RWPE1 (cell line): ENCODE measurements at regions not wholly inside any gene's neighbourhood (a gene's known extent, or its start where the extent isn't known, plus 50 kb on each side); places are given as distances from the start of the nearest gene placed in this dataset.

ENCODE experiments used
- CTCF ChIA-PET: fragments of 350-600 bp; sonication (Branson Sonifier 250); formaldehyde crosslinking; extraction: SDS; loops from one replicate; lab custom pipeline; 2021; lab: Yijun Ruan, JAX
- POLR2A ChIA-PET: fragments of 400-600 bp; formaldehyde crosslinking; extraction: SDS; loops from one replicate; lab custom pipeline; 2020; ENCODE audit warnings: antibody characterized with exemption; ENCODE audit not compliant: low non-redundant PET; lab: Yijun Ruan, JAX
- DNase-seq: peaks from one replicate; pipeline ENCODE4 v3.0.0; 2012; ENCODE audit warnings: low spot score
- H3K27ac ChIP-seq: fragments of 450-650 bp; 2 replicates; pipeline ENCODE4 v1.5.1; 2017
- TF ChIP-seq, protein P1 (sequence below): fragments of 450-650 bp; conservative IDR thresholded peaks from 2 replicates; pipeline ENCODE4 v1.5.1; 2017; ENCODE audit warnings: low read depth, mild to moderate bottlenecking

DNA sequence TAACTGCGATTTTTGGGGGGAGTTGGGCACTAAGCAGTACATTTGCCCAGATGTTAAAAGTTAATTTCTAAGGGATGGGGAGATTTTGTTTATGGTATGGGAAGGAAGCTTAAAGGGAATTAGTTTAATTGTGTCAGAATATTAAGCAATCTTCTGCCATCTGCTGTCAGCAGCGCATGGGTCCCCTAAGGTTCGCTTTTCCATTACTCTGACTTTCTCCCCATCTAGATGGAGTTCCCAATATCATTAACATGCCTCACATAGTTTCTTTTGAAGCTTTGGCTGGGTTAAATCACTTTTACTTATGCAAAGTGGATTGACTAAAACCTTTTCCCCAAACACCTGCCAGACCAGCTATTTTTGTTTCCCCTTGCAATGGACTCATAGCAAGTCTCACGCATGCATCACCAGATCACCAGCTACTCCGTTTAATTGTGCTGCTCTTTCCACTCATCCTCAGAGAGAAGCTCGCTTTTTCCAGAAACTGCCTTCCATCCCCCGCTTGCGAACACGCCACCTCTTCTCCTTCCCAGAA lies 172.7 kb downstream of the FAT3 start:
- ChIA-PET CTCF (interaction anchor here (0.5 kb wide), 2 partner anchors 17 to 581 kb away, joined by 3 read pairs; no protein-coding TSS in a partner anchor), POLR2A (no interaction called here)
- H3K27ac ChIP-seq: no peak overlapping the region
- TF ChIP-seq, protein P1, sequence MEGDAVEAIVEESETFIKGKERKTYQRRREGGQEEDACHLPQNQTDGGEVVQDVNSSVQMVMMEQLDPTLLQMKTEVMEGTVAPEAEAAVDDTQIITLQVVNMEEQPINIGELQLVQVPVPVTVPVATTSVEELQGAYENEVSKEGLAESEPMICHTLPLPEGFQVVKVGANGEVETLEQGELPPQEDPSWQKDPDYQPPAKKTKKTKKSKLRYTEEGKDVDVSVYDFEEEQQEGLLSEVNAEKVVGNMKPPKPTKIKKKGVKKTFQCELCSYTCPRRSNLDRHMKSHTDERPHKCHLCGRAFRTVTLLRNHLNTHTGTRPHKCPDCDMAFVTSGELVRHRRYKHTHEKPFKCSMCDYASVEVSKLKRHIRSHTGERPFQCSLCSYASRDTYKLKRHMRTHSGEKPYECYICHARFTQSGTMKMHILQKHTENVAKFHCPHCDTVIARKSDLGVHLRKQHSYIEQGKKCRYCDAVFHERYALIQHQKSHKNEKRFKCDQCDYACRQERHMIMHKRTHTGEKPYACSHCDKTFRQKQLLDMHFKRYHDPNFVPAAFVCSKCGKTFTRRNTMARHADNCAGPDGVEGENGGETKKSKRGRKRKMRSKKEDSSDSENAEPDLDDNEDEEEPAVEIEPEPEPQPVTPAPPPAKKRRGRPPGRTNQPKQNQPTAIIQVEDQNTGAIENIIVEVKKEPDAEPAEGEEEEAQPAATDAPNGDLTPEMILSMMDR: no peak
- no peak for DNase-seq

DNA sequence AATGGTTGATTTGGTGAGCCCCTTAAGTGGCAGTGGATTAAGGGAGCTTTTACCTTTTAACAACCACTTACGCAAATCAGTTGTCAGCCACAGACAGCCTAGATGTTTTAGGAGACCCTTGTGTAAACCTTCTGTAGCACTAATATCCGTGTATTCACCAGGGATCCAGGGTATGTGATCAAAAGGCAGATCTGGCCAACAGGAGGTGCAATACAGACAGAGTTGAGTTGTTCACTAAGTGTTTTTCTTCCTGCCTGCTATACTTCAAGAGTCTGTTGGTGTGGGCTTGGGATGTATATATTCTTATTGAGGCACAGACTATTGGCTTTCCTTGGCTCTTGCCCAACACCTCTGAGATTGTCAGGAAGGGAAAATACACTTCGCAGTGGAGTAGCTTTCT lies 175.1 kb downstream of the FAT3 start:
- CTCF ChIA-PET: interaction anchor here (0.6 to 0.7 kb wide), 2 partner anchors 38 to 564 kb away, joined by 3 to 4 read pairs; no protein-coding TSS in a partner anchor
- POLR2A ChIA-PET: no interaction called here
- H3K27ac ChIP-seq: no peak overlapping the region

DNA sequence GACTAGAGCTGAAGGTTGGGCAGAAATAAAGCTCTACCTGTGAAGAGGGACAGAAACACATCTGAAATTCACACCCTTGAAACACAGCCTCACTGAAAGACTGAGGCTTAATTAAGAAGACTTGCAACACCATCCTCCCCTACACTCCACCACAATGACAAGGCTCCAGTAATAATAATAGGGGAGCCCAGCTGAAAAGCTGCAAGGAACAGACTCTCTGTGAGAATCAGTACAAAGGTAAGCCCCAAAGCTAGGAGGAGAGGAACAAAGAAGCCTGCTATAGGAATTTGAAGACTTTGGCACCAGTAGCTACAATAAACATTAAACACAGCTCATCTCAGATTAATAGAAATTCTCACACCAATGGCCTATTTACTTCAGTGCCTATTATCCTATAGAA lies 176.9 kb downstream of the FAT3 start:
- CTCF ChIA-PET: interaction anchor here (0.5 to 0.7 kb wide), 3 partner anchors 9 to 1075 kb away, joined by 3 to 8 read pairs (median 7); no protein-coding TSS in a partner anchor
- TF ChIP-seq, protein P1: no peak
- no peak overlapping the region for H3K27ac ChIP-seq
- POLR2A ChIA-PET: no interaction called here
- no peak for DNase-seq

More for the DNA sequence above, 175.1 kb downstream of the FAT3 start:
- TF ChIP-seq, protein P1: no peak
- no peak for DNase-seq

DNA sequence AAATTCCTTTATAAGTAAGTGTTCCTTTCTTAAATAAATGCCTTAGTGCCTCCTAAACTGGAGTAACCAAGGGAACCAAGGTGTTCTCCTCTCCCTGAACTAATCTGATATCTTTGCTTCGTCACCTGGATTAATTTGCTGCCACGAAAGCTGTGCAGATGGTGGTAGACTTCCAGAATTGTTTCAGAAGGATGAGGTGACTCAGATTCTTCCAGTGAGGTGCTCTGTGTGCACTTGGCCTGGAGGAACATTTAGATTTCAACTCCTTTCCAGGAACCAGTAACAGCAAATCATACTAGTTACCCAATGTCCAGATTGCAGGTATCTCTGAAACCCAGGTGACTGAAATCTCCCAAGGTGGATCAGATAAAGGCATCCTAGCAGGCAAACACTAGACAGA lies 181.9 kb downstream of the FAT3 start:
- no peak overlapping the region for H3K27ac ChIP-seq
- POLR2A ChIA-PET: no interaction called here
- CTCF ChIA-PET: no interaction called here
- TF ChIP-seq, protein P1: no peak
- DNase-seq: no peak

DNA sequence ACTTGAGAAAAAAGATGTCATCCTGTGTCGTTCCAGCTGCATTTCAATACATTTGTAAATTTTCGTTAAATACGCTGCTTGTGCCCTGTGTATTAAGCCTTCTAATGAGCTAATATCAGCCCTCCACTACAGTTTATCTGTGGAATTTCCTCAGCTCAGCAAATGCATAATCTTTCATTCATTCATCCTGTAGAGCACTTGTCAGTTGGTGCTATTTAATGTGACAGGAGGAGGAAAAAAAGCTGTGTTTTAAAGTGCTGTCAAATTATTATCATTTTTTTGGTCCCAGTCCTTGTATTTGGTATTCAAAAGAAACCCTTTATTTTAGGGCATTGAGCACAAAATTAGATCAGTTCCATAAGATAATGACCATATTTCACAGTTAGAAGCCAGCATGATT lies 184.7 kb downstream of the FAT3 start:
- ChIA-PET POLR2A (no interaction called here), CTCF (no interaction called here)
- H3K27ac ChIP-seq: no peak overlapping the region
- DNase-seq: no peak
- TF ChIP-seq, protein P1: no peak

DNA sequence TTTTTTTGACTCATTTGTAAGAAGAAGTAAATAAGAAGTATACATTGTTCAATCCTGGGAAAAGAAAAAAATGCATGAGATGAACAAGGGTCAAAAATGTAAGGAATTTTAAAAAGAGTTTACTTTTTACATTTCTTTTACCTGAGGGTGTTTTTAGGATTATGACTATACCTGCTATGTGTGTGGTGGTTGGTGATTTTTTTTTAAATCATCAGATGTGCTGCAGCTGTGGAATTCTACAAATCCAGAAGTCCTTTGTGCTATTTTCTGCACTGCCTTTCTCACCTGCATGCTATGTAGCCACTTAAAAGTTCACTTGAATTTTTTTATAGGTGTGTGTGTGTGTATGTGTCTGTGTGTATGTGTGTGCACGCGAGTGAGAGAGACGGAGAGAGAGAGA lies 185.3 kb downstream of the FAT3 start:
- DNase-seq: no peak
- POLR2A ChIA-PET: no interaction called here
- TF ChIP-seq, protein P1: no peak
- CTCF ChIA-PET: no interaction called here
- H3K27ac ChIP-seq: no peak overlapping the region
